IPS-18c (cell line): ENCODE measurements at regions not wholly inside any gene's neighbourhood (a gene's known extent, or its start where the extent isn't known, plus 50 kb on each side); places are given as distances from the start of the nearest gene placed in this dataset.
"Not testable (repeated sequence)": the region's sequence is repeated elsewhere in the genome, so short reads cannot be mapped to it uniquely, and the experiment has no call there.

ENCODE experiments used
- H3K4me3 ChIP-seq: 2 replicates; pipeline ENCODE4 v1.7.0; 2013; ENCODE audit warnings: low read depth, mild to moderate bottlenecking, low read length, moderate library complexity; ENCODE audit not compliant: insufficient read depth
- H3K9me3 ChIP-seq: one replicate; pipeline ENCODE4 v1.6.1; 2013; ENCODE audit warnings: mild to moderate bottlenecking, low read length, moderate library complexity; ENCODE audit not compliant: control insufficient read depth, insufficient read depth

- Histone ChIP-seq H3K9me3 (peaks cover 5% of the 10 kb centered on the region), H3K4me3 (no peak overlapping the region)
Observed at GRCh38 chr17:54372069-54372749, 528.4 kb upstream of the TOM1L1 start.

- Histone ChIP-seq H3K9me3 (peaks cover 5% of the 10 kb centered on the region), H3K4me3 (no peak overlapping the region)
Observed at GRCh38 chr17:54373970-54374369, 526.7 kb upstream of the TOM1L1 start.

GRCh38 chr17:54376409-54376808, 524.2 kb upstream of the TOM1L1 start:
- not testable (repeated sequence) for H3K9me3 ChIP-seq

GRCh38 chr17:54381482-54381881, 519.2 kb upstream of the TOM1L1 start:
- Histone ChIP-seq H3K9me3 (no peaks in the 10 kb centered on the region), H3K4me3 (no peak overlapping the region)

More at GRCh38 chr17:54376409-54376808, 524.2 kb upstream of the TOM1L1 start:
- not testable (repeated sequence) for H3K4me3 ChIP-seq

- Histone ChIP-seq H3K9me3 (no peaks in the 10 kb centered on the region), H3K4me3 (no peak overlapping the region)
Observed at GRCh38 chr17:54404259-54404658, 496.4 kb upstream of the TOM1L1 start.

- H3K4me3 ChIP-seq: no peak overlapping the region
- no peaks in the 10 kb centered on the region for H3K9me3 ChIP-seq
Observed at GRCh38 chr17:54405826-54406225, 494.8 kb upstream of the TOM1L1 start.

GRCh38 chr17:54408731-54409130, 491.9 kb upstream of the TOM1L1 start:
- no peak overlapping the region for H3K4me3 ChIP-seq
- H3K9me3 ChIP-seq: no peaks in the 10 kb centered on the region

GRCh38 chr17:54418467-54418866, 482.2 kb upstream of the TOM1L1 start:
- no peak overlapping the region for H3K4me3 ChIP-seq
- peaks cover 4% of the 10 kb centered on the region for H3K9me3 ChIP-seq

- Histone ChIP-seq H3K4me3 (no peak overlapping the region), H3K9me3 (peaks cover 2% of the 10 kb centered on the region)
Observed at GRCh38 chr17:54425671-54426070, 475.0 kb upstream of the TOM1L1 start.

- Histone ChIP-seq H3K4me3 (no peak overlapping the region), H3K9me3 (peaks cover 2% of the 10 kb centered on the region)
Observed at GRCh38 chr17:54426296-54426886, 474.3 kb upstream of the TOM1L1 start.

- H3K4me3 ChIP-seq: no peak overlapping the region
- H3K9me3 ChIP-seq: no peaks in the 10 kb centered on the region
Observed at GRCh38 chr17:54435966-54436365, 464.7 kb upstream of the TOM1L1 start.

- H3K4me3 ChIP-seq: no peak overlapping the region
- H3K9me3 ChIP-seq: no peaks in the 10 kb centered on the region
Observed at GRCh38 chr17:54439816-54440215, 460.8 kb upstream of the TOM1L1 start.

GRCh38 chr17:54451051-54451450, 449.6 kb upstream of the TOM1L1 start:
- Histone ChIP-seq H3K4me3 (no peak overlapping the region), H3K9me3 (no peaks in the 10 kb centered on the region)

- Histone ChIP-seq H3K4me3 (no peak overlapping the region), H3K9me3 (no peaks in the 10 kb centered on the region)
Observed at GRCh38 chr17:54452666-54453348, 447.8 kb upstream of the TOM1L1 start.

- H3K4me3 ChIP-seq: no peak overlapping the region
- no peaks in the 10 kb centered on the region for H3K9me3 ChIP-seq
Observed at GRCh38 chr17:54455251-54455868, 445.3 kb upstream of the TOM1L1 start.

GRCh38 chr17:54465443-54465842, 435.2 kb upstream of the TOM1L1 start:
- not testable (repeated sequence) for H3K9me3 ChIP-seq, H3K4me3 ChIP-seq

- no peak overlapping the region for H3K4me3 ChIP-seq
- peaks cover 8% of the 10 kb centered on the region for H3K9me3 ChIP-seq
Observed at GRCh38 chr17:54466875-54467274, 433.8 kb upstream of the TOM1L1 start.

- Histone ChIP-seq H3K4me3 (no peak overlapping the region), H3K9me3 (no peaks in the 10 kb centered on the region)
Observed at GRCh38 chr17:54482843-54483242, 417.8 kb upstream of the TOM1L1 start.
